ENCODE measurements at regions not wholly inside any gene's neighbourhood (a gene's known extent, or its start where the extent isn't known, plus 50 kb on each side); places are given as distances from the start of the nearest gene placed in this dataset.

DNA sequence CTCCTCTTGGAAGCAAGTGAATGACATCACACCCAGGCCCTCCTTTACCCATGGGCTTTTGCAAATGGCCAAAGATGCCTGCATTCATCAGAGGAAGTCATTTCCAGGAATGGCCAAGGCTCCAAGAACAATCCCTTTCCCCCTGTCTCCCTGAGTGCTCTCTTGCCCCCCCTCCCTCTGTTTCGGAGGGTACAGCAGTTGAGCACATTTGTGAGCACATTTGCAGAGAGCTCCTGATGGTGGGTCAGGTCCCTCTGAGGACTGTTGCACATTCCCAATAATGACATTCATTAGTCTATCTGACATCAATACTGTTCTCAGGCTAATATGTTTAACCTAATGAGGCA lies 113.4 kb downstream of the MATN1 start:
- Histone ChIP-seq H3K79me2 (ENCODE audit: insufficient read depth, low read length) (no peaks in the 10 kb centered on the region), H3K4me1 (ENCODE audit: control insufficient read depth in 1 of 2, insufficient read depth in 2 of 2, low read length in 2 of 2) (no peaks in the 10 kb centered on the region), H3K9ac (ENCODE audit: low read length) (no peak overlapping the region), H3K9me2 (ENCODE audit: insufficient read depth) (no peaks in the 10 kb centered on the region), H3K27me3 (ENCODE audit: insufficient read depth, low read length) (no peaks in the 10 kb centered on the region), H3K9me3 (ENCODE audit: control insufficient read depth in 1 of 2, insufficient read depth in 1 of 2, low read depth in 1 of 2, low read length in 2 of 2) (no peaks in the 10 kb centered on the region), H3K27ac (ENCODE audit: low read depth, low read length) (no peak overlapping the region), H2AFZ (ENCODE audit: low read depth, low read length, poor library complexity, severe bottlenecking) (no peak overlapping the region), H3K4me3 (replicated peaks in 1 of 2; ENCODE audit: low read depth in 1 of 2, low read length in 2 of 2) (no peak overlapping the region), H3K36me3 (ENCODE audit: control insufficient read depth in 1 of 2, insufficient read depth in 2 of 2, low read length in 2 of 2) (no peaks in the 10 kb centered on the region), H3K4me2 (ENCODE audit: low read length) (no peak overlapping the region), H4K20me1 (ENCODE audit: insufficient read depth) (no peaks in the 10 kb centered on the region)
- DNase-seq (ENCODE audit: low read depth, low spot score) (no peak), ATAC-seq (no peak)
- BruUV-seq (replicated peaks): no TSS peak
- ChIA-PET CTCF (no interaction called here), POLR2A (interaction anchor here (1.3 kb wide), 1 partner anchor 14 kb away, joined by 3 read pairs; no protein-coding TSS in a partner anchor), RAD21 (ENCODE audit: low non-redundant PET in 1 of 2, low total read pairs in 2 of 2, uncharacterized antibody in 2 of 2, unreplicated experiment in 2 of 2) (no interaction called here)
- intact Hi-C loops (cut with micrococcal nuclease): no loop called here
- TF ChIP-seq CEBPB (IDR thresholded peaks at IDR 0.05; ENCODE audit: low read depth): no peak

DNA sequence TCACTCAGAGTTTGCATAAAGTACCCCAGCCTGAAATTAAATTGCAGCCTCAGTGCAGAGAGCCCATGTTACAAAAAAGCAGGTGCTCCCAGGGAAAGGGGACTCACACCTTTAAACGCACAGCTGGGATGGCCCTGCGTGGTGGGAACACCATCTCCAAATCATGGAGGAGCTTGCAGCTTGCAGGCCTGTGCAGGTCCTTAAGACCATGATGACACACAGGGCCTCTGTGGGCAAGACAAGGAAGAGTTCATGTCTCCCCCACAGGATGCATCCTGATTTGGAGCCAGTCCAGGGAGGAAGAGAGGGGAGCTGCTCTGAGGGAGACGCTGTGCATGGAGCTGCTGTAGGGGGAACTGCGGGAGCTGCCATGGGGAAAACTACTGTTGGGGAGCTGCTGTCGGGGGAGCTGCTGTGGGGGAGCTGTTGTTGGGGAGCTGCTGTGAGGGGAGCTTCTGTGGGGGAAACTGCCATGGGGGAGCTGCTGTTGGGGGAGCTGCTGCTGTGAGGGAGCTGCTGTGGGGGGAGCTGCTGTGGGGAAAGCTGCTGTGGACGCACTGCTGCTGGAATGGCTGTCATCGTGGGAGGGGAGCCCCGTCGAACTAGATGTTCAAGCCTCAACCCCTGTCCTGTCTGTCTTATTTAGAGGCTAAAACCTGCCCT lies 113.9 kb downstream of the MATN1 start:
- Histone ChIP-seq H3K9me3 (ENCODE audit: control insufficient read depth in 1 of 2, insufficient read depth in 1 of 2, low read depth in 1 of 2, low read length in 2 of 2) (no peaks in the 10 kb centered on the region), H3K27ac (ENCODE audit: low read depth, low read length) (no peak overlapping the region), H3K9ac (ENCODE audit: low read length) (no peak overlapping the region), H3K27me3 (ENCODE audit: insufficient read depth, low read length) (no peaks in the 10 kb centered on the region), H3K4me3 (replicated peaks in 1 of 2; ENCODE audit: low read depth in 1 of 2, low read length in 2 of 2) (no peak overlapping the region), H4K20me1 (ENCODE audit: insufficient read depth) (no peaks in the 10 kb centered on the region), H3K36me3 (ENCODE audit: control insufficient read depth in 1 of 2, insufficient read depth in 2 of 2, low read length in 2 of 2) (no peaks in the 10 kb centered on the region), H3K4me2 (ENCODE audit: low read length) (no peak overlapping the region), H2AFZ (ENCODE audit: low read depth, low read length, poor library complexity, severe bottlenecking) (no peak overlapping the region), H3K79me2 (ENCODE audit: insufficient read depth, low read length) (no peaks in the 10 kb centered on the region), H3K4me1 (ENCODE audit: control insufficient read depth in 1 of 2, insufficient read depth in 2 of 2, low read length in 2 of 2) (no peaks in the 10 kb centered on the region), H3K9me2 (ENCODE audit: insufficient read depth) (no peaks in the 10 kb centered on the region)
- ATAC-seq: no peak
- BruUV-seq (replicated peaks): no TSS peak
- TF ChIP-seq JUND (IDR thresholded peaks at IDR 0.05): no peak
- no peak for TF ChIP-seq SIN3A (IDR thresholded peaks at IDR 0.05; ENCODE audit: low read depth)
- no peak for TF ChIP-seq ZFX (IDR thresholded peaks at IDR 0.05)
- POLR2A ChIA-PET: interaction anchor here (1.3 kb wide), 1 partner anchor 15 kb away, joined by 3 read pairs; no protein-coding TSS in a partner anchor
- CTCF ChIA-PET: no interaction called here
- intact Hi-C loops (cut with micrococcal nuclease): no loop called here
- RAD21 ChIA-PET (ENCODE audit: low non-redundant PET in 1 of 2, low total read pairs in 2 of 2, uncharacterized antibody in 2 of 2, unreplicated experiment in 2 of 2): no interaction called here
- DNase-seq (ENCODE audit: low read depth, low spot score): no peak

DNA sequence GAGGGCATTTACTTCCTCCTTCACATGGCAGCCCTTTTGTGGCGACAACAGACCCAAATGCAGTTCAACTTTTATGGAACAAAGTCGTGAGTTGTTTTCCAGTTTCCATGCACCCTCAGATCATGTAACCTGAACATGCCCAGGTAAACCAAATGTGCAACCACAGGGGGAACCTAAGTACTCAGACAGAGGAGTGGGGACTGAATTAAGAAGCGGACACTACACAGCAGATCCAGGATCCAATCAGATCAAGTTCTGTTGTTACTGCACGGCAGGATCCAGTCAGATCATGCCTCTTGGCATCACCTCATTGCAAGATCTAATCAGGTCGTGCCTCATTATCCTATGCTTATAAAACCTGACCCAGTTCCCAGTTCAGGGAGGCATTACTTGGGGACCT lies 115.7 kb downstream of the MATN1 start:
- Histone ChIP-seq H3K27ac (ENCODE audit: low read depth, low read length) (no peak overlapping the region), H3K9me2 (ENCODE audit: insufficient read depth) (no peaks in the 10 kb centered on the region), H3K27me3 (ENCODE audit: insufficient read depth, low read length) (no peaks in the 10 kb centered on the region), H3K4me1 (ENCODE audit: control insufficient read depth in 1 of 2, insufficient read depth in 2 of 2, low read length in 2 of 2) (no peaks in the 10 kb centered on the region), H4K20me1 (ENCODE audit: insufficient read depth) (no peaks in the 10 kb centered on the region), H3K79me2 (ENCODE audit: insufficient read depth, low read length) (no peaks in the 10 kb centered on the region), H3K9me3 (ENCODE audit: control insufficient read depth in 1 of 2, insufficient read depth in 1 of 2, low read depth in 1 of 2, low read length in 2 of 2) (no peaks in the 10 kb centered on the region), H3K4me2 (ENCODE audit: low read length) (no peak overlapping the region), H3K9ac (ENCODE audit: low read length) (no peak overlapping the region), H3K36me3 (ENCODE audit: control insufficient read depth in 1 of 2, insufficient read depth in 2 of 2, low read length in 2 of 2) (no peaks in the 10 kb centered on the region), H3K4me3 (replicated peaks in 1 of 2; ENCODE audit: low read depth in 1 of 2, low read length in 2 of 2) (no peak overlapping the region), H2AFZ (ENCODE audit: low read depth, low read length, poor library complexity, severe bottlenecking) (peak overlapping the region; percentile 54)
- CTCF ChIA-PET: no interaction called here
- RAD21 ChIA-PET (ENCODE audit: low non-redundant PET in 1 of 2, low total read pairs in 2 of 2, uncharacterized antibody in 2 of 2, unreplicated experiment in 2 of 2): no interaction called here
- ATAC-seq (peak; percentile 30; the same call in 1 of the 2 replicates), DNase-seq (ENCODE audit: low read depth, low spot score) (peak; percentile 12)
- no peak for TF ChIP-seq SRF (IDR thresholded peaks at IDR 0.05; ENCODE audit: low read depth)
- no peak for TF ChIP-seq SIN3A (IDR thresholded peaks at IDR 0.05; ENCODE audit: low read depth)
- TF ChIP-seq, protein P1, sequence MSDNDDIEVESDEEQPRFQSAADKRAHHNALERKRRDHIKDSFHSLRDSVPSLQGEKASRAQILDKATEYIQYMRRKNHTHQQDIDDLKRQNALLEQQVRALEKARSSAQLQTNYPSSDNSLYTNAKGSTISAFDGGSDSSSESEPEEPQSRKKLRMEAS (IDR thresholded peaks at IDR 0.05): no peak
- TF ChIP-seq FOSL1 (IDR thresholded peaks at IDR 0.05; ENCODE audit: low read depth): no peak
- no peak for TF ChIP-seq ZNF274 (IDR thresholded peaks at IDR 0.05; ENCODE audit: low read depth, low read length)
- no peak for TF ChIP-seq ZFX (IDR thresholded peaks at IDR 0.05)
- no peak for TF ChIP-seq SP1 (IDR thresholded peaks at IDR 0.05; ENCODE audit: low read depth)
- no peak for TF ChIP-seq JUND (IDR thresholded peaks at IDR 0.05)
- TF ChIP-seq EZH2phosphoT487 (IDR thresholded peaks at IDR 0.05; ENCODE audit: borderline replicate concordance): no peak
- no peak for TF ChIP-seq TCF7L2 (IDR thresholded peaks at IDR 0.05; ENCODE audit: borderline replicate concordance, extremely low read depth, insufficient read depth, insufficient read length)
- no peak for TF ChIP-seq CBX3 (IDR thresholded peaks at IDR 0.05; ENCODE audit: low read depth)
- TF ChIP-seq EGR1 (IDR thresholded peaks at IDR 0.05; ENCODE audit: low read depth): no peak
- no peak for TF ChIP-seq POLR2A (IDR thresholded peaks at IDR 0.05; ENCODE audit: borderline replicate concordance, extremely low read depth, insufficient read depth, insufficient read length)
- no peak for TF ChIP-seq RAD21 (IDR thresholded peaks at IDR 0.05; ENCODE audit: low read depth)
- no peak for TF ChIP-seq YY1 (IDR thresholded peaks at IDR 0.05; ENCODE audit: extremely low read depth, insufficient replicate concordance, low read depth, low read length)
- TF ChIP-seq, protein P2, sequence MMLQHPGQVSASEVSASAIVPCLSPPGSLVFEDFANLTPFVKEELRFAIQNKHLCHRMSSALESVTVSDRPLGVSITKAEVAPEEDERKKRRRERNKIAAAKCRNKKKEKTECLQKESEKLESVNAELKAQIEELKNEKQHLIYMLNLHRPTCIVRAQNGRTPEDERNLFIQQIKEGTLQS (IDR thresholded peaks at IDR 0.05): no peak
- no peak for TF ChIP-seq EZH2 (IDR thresholded peaks at IDR 0.05)
- POLR2A ChIA-PET: no interaction called here
- intact Hi-C loops (cut with micrococcal nuclease): no loop called here
- no TSS peak for BruUV-seq (replicated peaks)

Measured in HCT116 (cell line).